Neural progenitor cell (in vitro differentiated cells): ENCODE measurements at regions not wholly inside any gene's neighbourhood (a gene's known extent, or its start where the extent isn't known, plus 50 kb on each side); places are given as distances from the start of the nearest gene placed in this dataset.
A peak's percentile ranks its signal among the peaks of the same experiment; 100 is the strongest.

Source experiments
- DNase-seq: peaks from one replicate; pipeline ENCODE4 v3.0.0-alpha.2; 2016; ENCODE audit warnings: low spot score
- H2AFZ ChIP-seq: fragments of 200-600 bp; sonication (generic); replicated peaks from 2 replicates; pipeline ENCODE4 v1.6.1; 2016; ENCODE audit warnings: antibody characterized with exemption
- H3F3A ChIP-seq: fragments of 200-600 bp; sonication (generic); 2 replicates; pipeline ENCODE4 v1.6.1; 2016; ENCODE audit warnings: antibody characterized with exemption, low read depth
- H3K27ac ChIP-seq: fragments of 200-600 bp; sonication (generic); 2 replicates; pipeline ENCODE4 v1.5.1; 2016; ENCODE audit warnings: mild to moderate bottlenecking
- H3K27me3 ChIP-seq: fragments of 200-600 bp; sonication (generic); 2 replicates; pipeline ENCODE4 v1.6.1; 2016; ENCODE audit warnings: mild to moderate bottlenecking, moderate library complexity
- H3K36me3 ChIP-seq: fragments of 200-600 bp; sonication (generic); 2 replicates; pipeline ENCODE4 v1.5.1; 2016
- H3K4me1 ChIP-seq: fragments of 200-600 bp; sonication (generic); 2 replicates; pipeline ENCODE4 v1.6.1; 2016; ENCODE audit warnings: mixed run types
- H3K4me2 ChIP-seq: fragments of 200-600 bp; sonication (generic); 2 replicates; pipeline ENCODE4 v1.6.1; 2016
- H3K4me3 ChIP-seq: fragments of 200-600 bp; sonication (generic); 2 replicates; pipeline ENCODE4 v1.5.1; 2016
- H3K79me2 ChIP-seq: fragments of 200-600 bp; sonication (generic); 2 replicates; pipeline ENCODE4 v1.6.1; 2016; ENCODE audit warnings: low read depth
- H3K9ac ChIP-seq: fragments of 200-600 bp; sonication (generic); 2 replicates; pipeline ENCODE4 v1.6.1; 2016
- H3K9me3 ChIP-seq: fragments of 200-600 bp; sonication (generic); 2 replicates; pipeline ENCODE4 v1.5.1; 2016; ENCODE audit warnings: low read depth
- H4K20me1 ChIP-seq: fragments of 200-600 bp; sonication (generic); 2 replicates; pipeline ENCODE4 v1.6.1; 2016; ENCODE audit warnings: low read depth
- H3K27ac Mint-ChIP-seq: 3 replicates; pipeline ENCODE4 v1.8.0; 2021; ENCODE audit warnings: mixed read lengths
- H3K27me3 Mint-ChIP-seq: 2 replicates; pipeline ENCODE4 v1.8.0; 2022; ENCODE audit warnings: low read depth, mild to moderate bottlenecking, inconsistent platforms, moderate library complexity, mixed read lengths; ENCODE audit not compliant: insufficient read depth
- H3K36me3 Mint-ChIP-seq: 3 replicates; pipeline ENCODE4 v1.8.0; 2021; ENCODE audit warnings: mixed read lengths
- H3K4me1 Mint-ChIP-seq: 3 replicates; pipeline ENCODE4 v1.8.0; 2021; ENCODE audit warnings: mixed read lengths
- H3K4me3 Mint-ChIP-seq: 3 replicates; pipeline ENCODE4 v1.8.0; 2021; ENCODE audit warnings: mild to moderate bottlenecking, moderate library complexity, mixed read lengths
- H3K9me3 Mint-ChIP-seq: 3 replicates; pipeline ENCODE4 v1.8.0; 2020; ENCODE audit warnings: mixed read lengths
- CTCF ChIP-seq: fragments of 200-600 bp; sonication (generic); IDR thresholded peaks from 2 replicates; pipeline ENCODE4 v1.5.1; 2017; ENCODE audit warnings: antibody characterized with exemption, mild to moderate bottlenecking
- EZH2 ChIP-seq: fragments of 200-600 bp; sonication (generic); IDR thresholded peaks from 2 replicates; pipeline ENCODE4 v1.6.1; 2017; ENCODE audit warnings: antibody characterized with exemption, mild to moderate bottlenecking, moderate library complexity
- EZH2phosphoT487 ChIP-seq: fragments of 200-600 bp; sonication (generic); IDR thresholded peaks from 2 replicates; pipeline ENCODE4 v1.6.1; 2017; ENCODE audit warnings: antibody characterized with exemption

- H3K27me3 ChIP-seq: no peaks in the 10 kb centered on the region
- H3K36me3 Mint-ChIP-seq: no peaks in the 10 kb centered on the region
- no peak overlapping the region for H3K4me3 Mint-ChIP-seq
- no peaks in the 10 kb centered on the region for H3K79me2 ChIP-seq
- H4K20me1 ChIP-seq: no peaks in the 10 kb centered on the region
- peaks cover 22% of the 10 kb centered on the region for H3K4me1 Mint-ChIP-seq
- no peak for DNase-seq
- no peaks in the 10 kb centered on the region for H3F3A ChIP-seq
- TF ChIP-seq EZH2phosphoT487: no peak
- TF ChIP-seq EZH2: no peak
- no peak for TF ChIP-seq CTCF
- no peaks in the 10 kb centered on the region for H3K36me3 ChIP-seq
- no peak overlapping the region for H3K9ac ChIP-seq
- H3K27ac Mint-ChIP-seq: no peak overlapping the region
- H3K27me3 Mint-ChIP-seq: peaks cover 3% of the 10 kb centered on the region
- H3K4me1 ChIP-seq: no peaks in the 10 kb centered on the region
- peaks cover 5% of the 10 kb centered on the region for H3K9me3 Mint-ChIP-seq
- H3K27ac ChIP-seq: no peak overlapping the region
- H2AFZ ChIP-seq: no peak overlapping the region
- H3K4me3 ChIP-seq: no peak overlapping the region
- H3K9me3 ChIP-seq: no peaks in the 10 kb centered on the region
- no peak overlapping the region for H3K4me2 ChIP-seq
Measured at GRCh38 chr10:78349911-78350663, 316.4 kb downstream of the RPS24 start.

- Mint-ChIP-seq H3K36me3 (no peaks in the 10 kb centered on the region), H3K9me3 (peaks cover 5% of the 10 kb centered on the region), H3K4me3 (no peak overlapping the region), H3K27ac (peak overlapping the region; percentile 22), H3K27me3 (peaks cover 3% of the 10 kb centered on the region), H3K4me1 (peaks cover 28% of the 10 kb centered on the region)
- H3F3A ChIP-seq: no peaks in the 10 kb centered on the region
- no peak for DNase-seq
- no peaks in the 10 kb centered on the region for H3K36me3 ChIP-seq
- H4K20me1 ChIP-seq: no peaks in the 10 kb centered on the region
- H3K4me1 ChIP-seq: peaks cover 6% of the 10 kb centered on the region
- no peaks in the 10 kb centered on the region for H3K79me2 ChIP-seq
- H3K4me2 ChIP-seq: no peak overlapping the region
- TF ChIP-seq EZH2: no peak
- no peak for TF ChIP-seq CTCF
- TF ChIP-seq EZH2phosphoT487: no peak
- H3K4me3 ChIP-seq: no peak overlapping the region
- no peak overlapping the region for H3K9ac ChIP-seq
- no peaks in the 10 kb centered on the region for H3K9me3 ChIP-seq
- H3K27me3 ChIP-seq: no peaks in the 10 kb centered on the region
- H2AFZ ChIP-seq: no peak overlapping the region
- H3K27ac ChIP-seq: no peak overlapping the region
Measured at GRCh38 chr10:78351283-78351682, 317.6 kb downstream of the RPS24 start.

- H3K4me1 ChIP-seq: peaks cover 11% of the 10 kb centered on the region
- Mint-ChIP-seq H3K4me3 (no peak overlapping the region), H3K27ac (no peak overlapping the region), H3K9me3 (peaks cover 5% of the 10 kb centered on the region), H3K4me1 (peaks cover 33% of the 10 kb centered on the region), H3K27me3 (peaks cover 3% of the 10 kb centered on the region), H3K36me3 (no peaks in the 10 kb centered on the region)
- H3K9me3 ChIP-seq: no peaks in the 10 kb centered on the region
- no peaks in the 10 kb centered on the region for H3K36me3 ChIP-seq
- H4K20me1 ChIP-seq: no peaks in the 10 kb centered on the region
- H3K9ac ChIP-seq: no peak overlapping the region
- no peak overlapping the region for H3K27ac ChIP-seq
- H3K4me2 ChIP-seq: no peak overlapping the region
- H3F3A ChIP-seq: peaks cover 2% of the 10 kb centered on the region
- no peak overlapping the region for H3K4me3 ChIP-seq
- no peak for DNase-seq
- no peak overlapping the region for H2AFZ ChIP-seq
- TF ChIP-seq CTCF (no peak), EZH2phosphoT487 (no peak), EZH2 (no peak)
- no peaks in the 10 kb centered on the region for H3K79me2 ChIP-seq
- H3K27me3 ChIP-seq: no peaks in the 10 kb centered on the region
Measured at GRCh38 chr10:78351809-78352208, 318.1 kb downstream of the RPS24 start.
